TTC549 (cell line): ENCODE measurements at regions not wholly inside any gene's neighbourhood (a gene's known extent, or its start where the extent isn't known, plus 50 kb on each side); places are given as distances from the start of the nearest gene placed in this dataset.
"Not testable (repeated sequence)": the region's sequence is repeated elsewhere in the genome, so short reads cannot be mapped to it uniquely, and the experiment has no call there.

Source experiments
- FAIRE-seq: peaks from 2 replicates; lab custom pipeline; 2012; peaks lifted over from hg19 to GRCh38; lab: Jason Lieb, UNC

DNA sequence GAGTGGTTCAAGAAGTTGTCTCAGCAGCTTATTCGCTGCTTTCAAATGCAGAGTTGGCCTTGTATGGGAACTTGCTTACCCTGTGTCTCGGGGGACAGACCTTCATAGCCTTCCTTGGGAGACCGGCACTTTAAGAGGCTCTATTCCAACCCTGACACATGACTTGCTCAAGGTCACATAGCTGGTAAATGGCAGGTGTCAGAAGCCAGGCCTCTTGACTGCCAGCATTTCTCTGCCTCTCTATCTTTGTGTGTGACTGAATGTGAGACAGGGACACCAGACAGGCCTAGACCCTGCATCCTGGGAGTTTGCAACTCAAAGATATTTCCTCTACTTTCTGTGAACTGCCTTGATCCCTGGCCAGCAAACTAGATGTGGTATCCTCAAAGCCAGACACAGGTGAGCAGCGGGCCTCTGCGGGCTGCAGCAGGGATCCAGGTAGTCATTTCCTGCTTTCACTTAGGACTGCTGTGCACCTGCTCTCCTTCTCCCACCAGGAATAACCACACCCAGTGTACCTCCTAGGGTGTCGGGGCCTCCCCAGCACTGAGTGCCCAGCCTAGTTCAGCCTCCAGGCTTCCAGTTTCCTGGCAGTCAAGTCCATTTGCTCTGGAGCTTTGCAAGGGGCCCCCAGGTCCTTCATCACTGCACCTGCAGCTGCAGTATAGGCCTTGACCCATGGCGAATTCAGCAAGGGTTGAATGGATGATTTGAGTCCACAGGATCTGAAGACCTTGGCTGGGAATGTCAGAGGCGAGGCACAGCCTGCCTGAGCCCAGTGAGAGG lies 116.6 kb upstream of the TNRC6C start:
- FAIRE-seq = no peak

DNA sequence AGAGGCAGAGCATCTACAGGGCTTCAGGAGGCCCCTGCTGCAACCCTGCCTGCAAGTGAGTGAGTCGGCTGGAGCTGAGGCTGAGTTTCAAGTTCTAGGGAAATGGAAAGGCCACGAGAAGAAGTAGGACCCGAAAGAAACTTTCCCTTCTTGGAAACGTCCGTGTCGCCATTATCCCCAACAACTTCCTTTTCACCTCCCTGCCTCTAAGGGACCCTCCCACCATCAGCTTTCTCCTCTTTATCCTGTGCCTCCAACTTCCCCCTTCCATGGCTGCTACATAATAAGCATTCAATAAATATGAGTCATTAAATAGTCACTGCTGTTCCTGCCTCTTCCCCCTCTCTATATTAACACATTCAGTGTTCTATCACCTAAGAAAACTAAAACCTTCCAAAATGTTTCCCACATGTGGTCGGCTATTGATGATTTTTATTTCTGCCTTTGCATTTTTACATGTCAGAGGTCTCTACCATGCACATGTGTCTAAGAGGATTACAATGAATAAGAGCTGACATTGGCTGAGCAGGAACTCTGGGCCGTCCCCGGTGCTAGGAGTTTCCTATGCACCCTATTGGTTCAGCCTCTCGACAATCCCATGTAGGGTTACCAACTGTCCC lies 115.9 kb upstream of the TNRC6C start:
- no peak for FAIRE-seq

DNA sequence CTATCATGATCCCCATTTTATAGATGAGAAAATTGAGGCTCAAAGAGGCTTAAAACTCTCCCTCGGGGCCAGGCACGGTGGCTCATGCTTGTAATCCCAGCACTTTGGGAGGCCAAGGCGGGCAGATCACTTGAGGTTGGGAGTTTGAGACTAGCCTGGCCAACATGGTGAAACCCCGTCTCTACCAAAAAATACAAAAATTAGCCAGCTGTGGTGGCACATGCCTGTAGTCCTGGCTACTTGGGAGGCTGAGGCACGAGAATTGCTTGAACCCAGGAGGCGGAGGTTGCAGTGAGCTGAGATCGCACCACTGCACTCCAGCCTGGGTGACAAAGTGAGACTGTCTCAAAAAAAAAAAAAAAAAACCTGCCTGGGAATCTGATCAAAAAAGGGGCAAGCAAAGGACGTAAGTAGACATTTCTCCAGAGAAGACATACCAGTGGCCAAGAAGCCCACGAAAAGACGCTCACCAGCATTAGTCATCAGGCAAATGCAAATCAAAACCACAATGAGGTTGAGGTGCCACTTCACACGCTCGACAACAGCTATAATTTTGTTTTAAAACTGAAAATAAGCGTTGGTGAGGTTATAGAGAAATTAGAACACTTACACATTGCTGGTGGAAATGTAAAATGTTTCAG lies 115.1 kb upstream of the TNRC6C start:
- FAIRE-seq = not testable (repeated sequence)

DNA sequence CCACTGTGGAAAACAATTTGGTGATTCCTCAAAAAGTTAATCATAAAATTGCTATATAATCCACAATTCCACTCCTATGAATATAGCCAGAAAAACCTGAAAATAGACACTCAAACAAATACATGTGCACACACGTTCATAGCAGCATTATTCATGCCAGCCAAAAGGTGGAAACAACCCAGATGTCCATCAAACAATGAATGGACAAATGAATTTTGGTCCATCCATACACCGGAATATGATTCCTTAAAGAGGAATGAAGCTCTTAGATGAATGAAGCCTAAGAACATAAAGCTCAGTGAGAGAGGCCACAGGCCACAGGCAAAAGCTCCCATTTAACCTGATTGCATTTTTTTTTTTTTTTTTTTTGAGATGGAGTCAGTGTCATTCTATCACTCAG lies 114.6 kb upstream of the TNRC6C start:
- FAIRE-seq = no peak

DNA sequence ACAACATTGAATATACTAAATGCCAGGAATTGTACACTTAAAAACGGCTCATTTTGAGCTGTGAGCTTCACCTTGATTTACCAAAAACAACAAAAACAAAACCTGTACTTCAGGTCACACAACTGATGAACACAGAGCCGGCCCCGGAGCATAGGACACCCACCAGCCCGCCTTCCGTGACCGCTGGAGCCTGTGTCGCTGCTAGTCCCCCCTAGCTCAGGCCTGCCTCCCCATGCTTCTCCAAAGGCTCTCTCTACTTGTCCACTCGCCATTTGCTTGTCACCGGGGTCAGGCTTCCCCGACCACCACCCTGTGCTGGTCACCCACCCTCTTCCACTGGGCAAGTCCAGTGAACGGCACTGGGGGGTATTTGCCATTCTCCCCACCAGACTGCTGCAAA lies 113.8 kb upstream of the TNRC6C start:
- no peak for FAIRE-seq

DNA sequence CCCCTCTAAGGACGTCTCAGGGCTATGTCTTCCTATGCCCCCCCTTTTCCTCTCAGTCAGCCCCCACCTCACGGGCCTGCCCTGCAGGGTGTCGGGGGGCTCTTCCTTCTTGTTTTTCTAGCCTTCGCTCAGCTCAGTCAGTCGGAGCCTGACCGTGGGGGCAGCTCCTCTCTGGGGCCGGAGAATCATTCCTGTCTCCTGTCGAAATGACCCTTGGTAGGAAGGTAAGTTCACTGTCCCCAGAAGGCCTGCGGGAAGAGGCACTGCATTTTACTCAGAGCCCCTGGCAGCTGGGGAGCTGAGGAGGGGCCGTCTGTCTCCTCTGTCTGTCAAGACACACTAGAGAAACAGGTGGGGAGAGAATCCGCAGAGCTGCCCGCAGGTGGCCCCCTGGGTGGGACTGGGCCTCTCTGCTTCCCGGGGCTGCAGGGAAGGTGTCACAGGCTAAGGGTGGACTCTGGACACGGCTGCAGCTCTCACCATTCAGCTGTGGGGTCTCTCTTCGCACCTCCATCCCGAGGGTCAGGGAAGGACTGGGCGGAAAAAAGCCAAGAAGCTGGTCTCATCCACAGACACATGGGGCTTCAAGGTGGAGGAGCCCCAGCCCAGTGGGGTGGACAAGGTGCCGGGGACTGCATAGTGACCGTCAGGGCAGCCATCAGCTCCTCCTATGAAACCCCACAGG lies 112.8 kb upstream of the TNRC6C start:
- FAIRE-seq = no peak

DNA sequence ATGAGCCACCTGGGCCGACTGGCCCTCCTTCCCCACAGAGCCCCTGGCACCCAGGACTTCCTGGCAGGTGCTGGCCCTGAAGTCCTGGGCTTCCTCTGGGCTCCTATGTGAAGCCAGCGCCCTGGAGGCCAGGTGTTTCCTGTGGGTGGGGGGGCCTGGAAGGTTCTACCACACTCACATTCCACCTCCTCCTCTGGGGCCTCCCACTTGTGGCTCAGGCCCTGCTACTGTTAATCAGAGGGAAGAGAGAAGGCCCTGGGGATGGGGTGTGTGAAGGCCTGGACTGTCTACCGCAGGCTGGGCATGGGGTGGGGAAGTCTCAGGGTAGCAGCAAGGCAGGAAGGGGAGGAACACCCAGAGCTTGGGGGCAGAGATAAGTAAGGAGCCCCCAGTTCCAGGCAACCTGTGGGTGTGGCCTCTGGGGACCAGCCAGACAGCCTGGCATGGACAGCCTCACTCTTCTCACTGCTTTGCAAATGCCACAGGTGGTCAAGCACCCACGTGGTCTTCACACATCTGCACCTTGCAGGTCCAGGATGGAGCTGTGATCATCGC lies 111.9 kb upstream of the TNRC6C start:
- FAIRE-seq = no peak

DNA sequence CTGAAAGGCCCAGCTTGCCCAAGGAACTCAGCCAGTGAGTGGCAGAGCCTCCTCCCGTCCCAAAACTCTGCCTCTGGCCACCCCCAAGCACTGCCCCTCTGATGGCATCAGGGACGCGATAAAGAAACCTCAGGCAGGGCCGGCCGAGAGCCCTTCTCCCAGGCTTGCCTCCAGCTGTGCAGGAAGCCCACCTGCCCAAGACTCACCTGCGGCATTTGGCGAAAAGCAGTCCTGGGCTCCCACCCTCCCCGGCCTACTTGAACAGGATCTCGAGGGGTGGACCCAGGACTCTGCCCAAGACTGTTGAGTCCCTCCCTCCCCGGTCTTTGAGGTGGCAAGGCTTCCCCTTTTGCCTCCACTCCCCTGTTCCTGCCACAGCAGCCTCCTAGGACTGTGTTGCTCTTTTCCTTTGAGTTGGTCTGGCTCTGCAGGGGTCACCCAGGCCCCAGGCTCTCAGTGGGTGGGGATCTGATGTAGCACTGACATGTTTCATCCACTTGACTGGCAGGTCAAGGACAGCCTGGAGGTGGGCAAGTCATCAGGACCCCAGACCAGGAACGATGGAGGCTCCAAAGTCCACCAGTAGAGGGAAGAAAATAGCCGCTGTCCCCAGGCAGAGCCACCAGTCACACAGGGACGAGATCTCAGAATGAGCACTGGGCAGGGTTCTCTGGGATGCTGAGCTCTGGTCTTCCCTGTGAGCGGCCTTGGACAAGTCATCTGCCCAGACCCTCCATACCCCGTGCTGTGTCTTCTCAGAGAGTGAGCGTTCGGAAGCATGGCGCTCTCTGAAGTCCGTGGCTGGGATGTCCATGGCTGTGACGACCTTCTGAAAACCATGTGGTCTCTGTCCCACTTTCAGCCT lies 111.0 kb upstream of the TNRC6C start:
- no peak for FAIRE-seq

DNA sequence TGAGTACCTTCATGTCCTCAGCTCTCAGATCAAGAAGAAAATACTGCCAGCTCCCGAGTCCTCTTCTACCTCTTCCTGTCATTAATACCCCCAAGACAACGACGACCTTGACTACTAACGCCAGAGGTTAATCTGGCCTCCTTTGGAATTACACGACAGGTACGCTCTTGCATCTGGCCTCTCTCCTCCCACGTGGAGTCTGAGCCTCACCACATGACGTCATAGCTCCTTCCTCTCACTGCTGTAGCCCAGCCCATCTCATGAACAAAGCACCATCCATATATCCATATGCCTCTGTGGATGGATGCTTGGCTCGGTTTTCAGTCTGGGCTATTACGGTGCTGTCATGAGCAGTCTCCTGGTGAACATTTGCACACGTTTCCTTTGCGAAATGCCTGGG lies 110.2 kb upstream of the TNRC6C start:
- no peak for FAIRE-seq

DNA sequence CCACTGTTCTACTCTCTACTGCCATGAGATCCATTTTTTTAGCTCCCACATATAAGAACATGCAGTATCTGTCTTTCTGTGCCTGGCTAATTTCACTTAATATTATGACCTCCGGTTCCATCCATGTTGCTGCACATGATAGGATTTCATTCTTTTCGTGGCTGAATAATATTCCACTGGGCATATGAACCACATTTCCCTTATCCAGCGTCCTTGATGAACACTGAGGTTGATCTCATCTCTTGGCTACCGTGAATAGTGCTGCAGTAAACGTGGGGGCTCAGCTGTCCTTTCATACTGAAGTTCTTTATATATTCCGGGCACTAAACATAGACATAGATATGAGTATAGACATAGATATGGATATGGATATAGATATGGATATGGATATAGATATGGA lies 109.3 kb upstream of the TNRC6C start:
- no peak for FAIRE-seq

DNA sequence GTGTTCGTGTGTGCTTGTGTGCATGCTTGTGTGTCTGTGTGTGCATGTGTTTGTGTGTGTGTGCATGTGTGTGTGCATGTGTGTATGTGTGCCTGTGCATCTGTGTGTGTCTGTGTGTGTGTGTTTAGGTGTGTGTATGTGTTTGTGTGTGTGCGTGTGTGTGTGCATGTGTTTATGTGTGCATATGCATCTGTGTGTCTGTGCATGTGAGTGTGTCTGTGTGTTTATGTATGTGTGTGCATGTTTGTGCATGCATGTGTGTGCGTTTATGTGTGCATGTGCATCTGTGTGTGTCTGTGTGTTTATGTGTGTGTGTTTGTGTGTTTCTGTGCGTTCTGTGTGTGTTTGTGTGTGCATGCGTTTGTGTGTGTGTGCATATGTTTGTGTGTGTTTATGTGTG lies 106.6 kb upstream of the TNRC6C start:
- FAIRE-seq = no peak

DNA sequence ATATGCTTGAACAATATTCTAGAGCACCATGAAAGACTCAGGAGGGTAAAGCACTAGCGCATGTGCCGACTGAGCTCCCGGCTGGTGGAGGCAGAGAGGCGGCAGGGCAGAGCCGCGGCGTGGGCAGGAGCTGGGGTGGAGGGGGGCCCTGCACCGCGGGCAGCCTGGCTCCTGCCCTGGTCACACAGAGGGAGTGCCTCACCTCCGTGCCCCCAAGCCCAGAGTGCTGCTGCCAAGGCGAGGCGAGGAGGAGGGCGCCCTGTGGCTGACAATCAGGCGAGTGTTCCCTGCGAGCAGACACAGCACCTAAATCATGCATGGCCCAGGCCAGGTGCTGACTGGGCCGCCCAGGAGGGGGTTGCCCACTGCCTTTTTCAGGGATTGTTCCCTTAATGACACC lies 105.8 kb upstream of the TNRC6C start:
- no peak for FAIRE-seq

DNA sequence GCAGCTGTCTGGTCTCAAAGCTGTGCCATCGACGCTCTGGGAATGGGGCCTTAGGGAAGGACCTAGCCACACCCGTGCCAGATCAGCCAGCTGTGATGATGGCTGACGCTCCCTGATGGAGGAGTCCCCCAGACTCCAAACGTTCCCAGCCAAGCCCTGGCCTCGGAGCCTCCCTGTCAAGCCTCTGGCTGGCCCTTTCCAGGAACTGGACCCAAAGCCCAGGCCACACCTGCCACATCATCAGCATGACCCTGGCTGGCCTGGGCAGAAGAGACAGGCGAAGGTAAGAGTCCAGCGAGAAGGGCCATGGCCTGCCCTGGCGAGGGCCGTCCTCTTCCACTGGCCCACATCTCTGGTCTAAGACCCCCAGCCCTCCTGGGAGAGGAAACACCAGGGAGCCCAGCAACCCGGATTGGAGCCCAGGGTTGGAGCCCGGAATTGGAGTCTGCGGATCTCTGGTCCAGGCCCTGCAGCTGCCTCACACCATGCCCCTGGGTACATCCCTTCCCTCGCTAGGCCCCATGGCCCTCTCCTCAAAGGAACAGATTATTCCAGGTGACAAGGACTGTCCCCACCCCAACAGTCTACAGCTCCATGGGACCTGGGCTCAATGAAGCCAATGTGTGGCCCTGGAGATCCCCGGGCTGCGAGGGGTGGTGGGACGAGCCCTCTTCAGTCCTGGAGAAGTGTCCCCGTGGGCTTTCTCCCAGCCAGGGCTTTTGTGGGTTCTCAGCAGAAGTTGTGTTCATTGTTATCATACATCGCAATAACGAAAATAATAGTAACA lies 105.1 kb upstream of the TNRC6C start:
- FAIRE-seq = no peak

DNA sequence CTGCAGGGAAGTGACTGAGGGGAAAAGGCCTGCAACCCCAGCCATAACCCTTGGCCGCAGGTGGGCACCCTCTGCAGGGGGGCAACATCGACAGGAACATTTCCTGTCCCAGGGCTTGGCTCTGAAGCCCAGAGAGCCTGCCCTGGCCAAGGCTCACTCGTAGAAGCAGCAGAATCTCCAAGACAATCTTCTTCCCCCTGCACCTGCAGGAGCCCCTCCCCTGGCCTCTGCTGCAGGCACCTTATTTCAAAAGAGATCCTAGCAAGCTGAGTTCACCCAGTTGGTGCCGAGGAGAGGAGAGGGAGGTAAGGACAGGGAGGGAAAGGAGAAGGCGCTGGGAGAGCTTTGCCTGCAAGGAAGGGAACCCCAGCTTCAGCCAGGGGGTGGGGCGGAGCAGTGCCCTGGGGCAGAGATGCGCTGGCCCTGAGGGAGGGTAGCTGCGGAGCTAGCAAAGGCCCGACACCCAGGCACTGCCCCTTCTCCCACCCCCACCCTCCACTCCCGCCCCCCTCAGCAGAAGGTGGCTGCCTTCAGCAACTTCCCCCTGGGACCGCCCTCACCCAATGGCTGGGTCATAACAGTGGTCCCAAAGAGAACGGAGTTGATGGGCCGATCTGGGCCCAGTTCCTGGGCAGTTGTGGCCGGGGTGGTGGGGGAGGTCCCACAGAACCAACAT lies 104.3 kb upstream of the TNRC6C start:
- no peak for FAIRE-seq

DNA sequence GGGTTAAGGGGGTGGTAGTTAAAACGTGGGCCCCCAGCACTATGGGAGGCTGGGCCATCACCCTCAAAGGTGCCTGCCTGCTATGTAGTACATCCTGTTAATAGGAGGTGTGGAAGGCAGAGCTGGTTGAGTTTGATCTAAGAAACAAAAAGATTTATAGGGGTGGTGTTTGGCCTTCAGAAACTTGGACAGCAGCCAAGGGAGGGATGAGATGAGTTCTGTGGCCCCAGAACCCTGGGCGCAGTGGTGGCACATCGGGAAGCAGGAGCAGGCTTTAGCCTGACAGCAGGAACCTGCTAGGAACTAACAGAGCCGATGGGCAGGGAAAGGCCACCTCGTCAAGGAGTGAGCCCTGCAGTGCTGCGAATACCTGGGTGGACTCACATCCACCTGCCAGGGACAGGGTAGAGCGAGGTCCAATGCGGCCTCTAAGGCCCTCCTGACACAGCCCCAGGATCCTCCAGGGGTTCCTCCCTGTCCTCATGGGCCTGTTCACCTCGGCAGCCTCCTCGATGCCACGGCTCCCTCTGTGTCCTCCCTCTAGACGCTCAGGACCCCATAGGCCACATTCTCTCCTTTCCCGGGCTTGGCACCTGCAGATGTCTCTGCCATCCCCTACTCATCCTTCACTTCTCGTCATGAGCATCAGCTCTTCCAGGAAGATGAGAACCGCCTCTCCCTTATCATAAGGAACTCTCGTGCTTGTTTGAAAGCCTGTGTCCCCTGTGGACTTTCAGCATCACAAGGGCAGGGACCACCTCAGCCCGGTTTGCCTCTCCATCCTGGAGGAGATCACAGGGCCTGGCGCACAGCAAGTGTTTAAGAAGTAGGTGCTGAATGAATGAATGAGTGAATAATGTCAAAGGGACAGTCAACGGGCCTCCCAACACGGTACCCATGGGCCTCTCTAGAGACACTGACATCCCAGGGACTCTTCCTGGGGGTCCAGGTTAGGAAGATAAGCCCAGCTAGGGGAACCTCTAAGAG lies 103.5 kb upstream of the TNRC6C start:
- FAIRE-seq = no peak

DNA sequence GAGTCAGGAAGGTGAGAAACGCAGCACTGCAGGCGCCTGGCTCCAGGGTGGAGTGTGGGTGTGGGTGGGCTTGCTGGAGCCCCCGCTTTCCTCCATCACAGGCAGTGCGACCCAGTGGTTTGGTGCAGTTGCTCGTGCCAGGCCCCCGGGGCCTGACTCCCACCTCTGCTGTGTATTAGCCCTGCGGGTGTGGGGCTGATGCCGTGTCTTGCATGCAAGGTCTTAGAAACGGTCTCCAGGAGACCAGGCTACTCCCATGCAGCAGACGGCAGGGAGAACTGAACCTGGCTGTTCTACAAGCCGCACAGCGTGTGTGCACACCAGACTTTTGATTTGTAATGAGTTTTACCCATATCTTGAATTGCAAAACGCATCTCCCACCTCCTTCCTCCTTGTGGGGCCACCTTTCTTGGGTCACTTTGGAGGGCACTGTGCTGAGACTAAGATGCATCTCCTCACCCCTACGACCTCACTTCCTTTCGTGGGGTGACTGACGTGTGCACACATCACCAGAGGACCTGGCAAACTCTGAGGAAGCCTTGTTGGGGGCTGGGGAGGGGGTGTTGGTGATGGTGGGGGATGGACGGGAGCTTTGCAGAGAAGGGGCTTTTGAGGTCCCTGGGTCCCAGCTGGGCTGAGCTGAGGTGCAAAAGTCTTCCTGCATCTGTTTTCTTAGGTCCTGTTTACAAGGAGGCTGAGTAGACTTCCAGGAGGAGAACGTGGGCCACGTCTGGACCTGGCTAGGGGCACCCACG lies 101.8 kb upstream of the TNRC6C start:
- FAIRE-seq = no peak

DNA sequence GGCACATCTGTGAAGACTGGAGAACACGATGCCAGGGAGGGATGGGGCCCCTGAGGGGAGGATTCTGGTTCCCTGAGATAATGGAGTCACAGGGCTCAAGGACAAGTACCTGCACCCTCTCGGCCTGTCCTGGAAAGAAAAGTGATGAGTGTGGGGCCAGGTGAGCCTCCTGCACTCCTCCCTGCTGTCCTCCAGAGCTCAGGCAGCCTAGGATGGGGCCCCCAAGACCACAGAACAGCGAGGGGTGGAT lies 101.3 kb upstream of the TNRC6C start:
- no peak for FAIRE-seq

DNA sequence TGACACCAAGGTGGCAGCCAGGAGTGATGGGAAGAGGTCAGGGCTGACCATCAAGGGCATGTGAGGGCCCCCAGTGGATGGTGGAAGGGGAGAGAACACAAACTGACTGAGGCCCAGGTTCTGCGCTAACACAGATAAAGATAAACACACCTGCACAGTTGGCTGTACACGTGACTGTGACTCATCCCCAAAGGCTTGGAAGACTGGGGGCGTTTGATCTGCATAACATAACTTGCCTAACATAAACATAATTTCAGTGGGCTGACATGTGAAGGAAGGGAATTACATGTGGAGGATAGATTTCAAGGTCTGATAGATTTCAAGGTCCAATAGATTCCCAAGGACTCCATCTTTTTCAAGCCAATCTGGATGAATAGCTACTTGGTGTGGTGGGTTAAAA lies 100.9 kb upstream of the TNRC6C start:
- FAIRE-seq = no peak
